HG03469 (cell line): ENCODE measurements at regions not wholly inside any gene's neighbourhood (a gene's known extent, or its start where the extent isn't known, plus 50 kb on each side); places are given as distances from the start of the nearest gene placed in this dataset.

ENCODE experiments used
- ATAC-seq: cut with Tn5 transposase; IDR thresholded peaks from one replicate; pipeline ENCODE4 v1.9.1; 2021; ENCODE audit warnings: mild to moderate bottlenecking, moderate library complexity, moderate number of reproducible peaks; ENCODE audit not compliant: unreplicated experiment

GRCh38 chr15:46595016-46595415, 960.2 kb downstream of the SQOR start:
- no peak for ATAC-seq

GRCh38 chr15:46607077-46607476, 972.2 kb downstream of the SQOR start:
- ATAC-seq = no peak

- no peak for ATAC-seq
Measured at GRCh38 chr15:46616033-46616432, 981.2 kb downstream of the SQOR start.

GRCh38 chr15:46617507-46617906, 982.7 kb downstream of the SQOR start:
- ATAC-seq = no peak

GRCh38 chr15:46618984-46619383, 984.2 kb downstream of the SQOR start:
- no peak for ATAC-seq

- no peak for ATAC-seq
Measured at GRCh38 chr15:46620392-46621013, 985.7 kb downstream of the SQOR start.

GRCh38 chr15:46622851-46623250, 988.0 kb downstream of the SQOR start:
- ATAC-seq = no peak

GRCh38 chr15:46636206-46636605, 1001.4 kb downstream of the SQOR start:
- ATAC-seq = no peak

GRCh38 chr15:46644501-46645481, 1010.0 kb downstream of the SQOR start:
- ATAC-seq = no peak

GRCh38 chr15:46646490-46646889, 1011.7 kb downstream of the SQOR start:
- no peak for ATAC-seq

- ATAC-seq = no peak
Measured at GRCh38 chr15:46647046-46647445, 1012.2 kb downstream of the SQOR start.

- no peak for ATAC-seq
Measured at GRCh38 chr15:46652266-46652665, 1017.4 kb downstream of the SQOR start.

- no peak for ATAC-seq
Measured at GRCh38 chr15:46654993-46655392, 1020.2 kb downstream of the SQOR start.

- no peak for ATAC-seq
Measured at GRCh38 chr15:46660096-46660842, 1025.4 kb downstream of the SQOR start.

- ATAC-seq = no peak
Measured at GRCh38 chr15:46670258-46670657, 1035.4 kb downstream of the SQOR start.

- ATAC-seq = no peak
Measured at GRCh38 chr15:46671336-46671735, 1036.5 kb downstream of the SQOR start.

- ATAC-seq = no peak
Measured at GRCh38 chr15:46672041-46672440, 1037.2 kb downstream of the SQOR start.

GRCh38 chr15:46676233-46677206, 1040.8 kb upstream of the SEMA6D start:
- ATAC-seq = no peak

- no peak for ATAC-seq
Measured at GRCh38 chr15:46677491-46677890, 1039.8 kb upstream of the SEMA6D start.

GRCh38 chr15:46681901-46682300, 1035.4 kb upstream of the SEMA6D start:
- ATAC-seq = no peak
